Osteocyte (in vitro differentiated cells): ENCODE measurements at regions not wholly inside any gene's neighbourhood (a gene's known extent, or its start where the extent isn't known, plus 50 kb on each side); places are given as distances from the start of the nearest gene placed in this dataset.

ENCODE experiments used
- DNase-seq: peaks from one replicate; pipeline ENCODE4 v3.0.0; 2021; ENCODE audit warnings: mixed read lengths; ENCODE audit not compliant: unreplicated experiment; ENCODE audit errors: extremely low spot score
- H3K27ac Mint-ChIP-seq: one replicate; pipeline ENCODE4 v1.8.0; 2021; ENCODE audit warnings: mild to moderate bottlenecking, mixed read lengths; ENCODE audit not compliant: unreplicated experiment
- H3K27me3 Mint-ChIP-seq: one replicate; pipeline ENCODE4 v1.8.0; 2021; ENCODE audit warnings: mixed read lengths; ENCODE audit not compliant: unreplicated experiment
- H3K36me3 Mint-ChIP-seq: one replicate; pipeline ENCODE4 v1.8.0; 2021; ENCODE audit warnings: mixed read lengths; ENCODE audit not compliant: unreplicated experiment
- H3K4me1 Mint-ChIP-seq: one replicate; pipeline ENCODE4 v1.8.0; 2021; ENCODE audit warnings: mixed read lengths; ENCODE audit not compliant: unreplicated experiment
- H3K4me3 Mint-ChIP-seq: one replicate; pipeline ENCODE4 v1.8.0; 2021; ENCODE audit warnings: mild to moderate bottlenecking, moderate library complexity, mixed read lengths; ENCODE audit not compliant: unreplicated experiment
- H3K9me3 Mint-ChIP-seq: one replicate; pipeline ENCODE4 v1.8.0; 2021; ENCODE audit warnings: mixed read lengths; ENCODE audit not compliant: unreplicated experiment
- TF ChIP-seq, protein P1 (sequence below): fragments of 200-600 bp; sonication (generic); IDR thresholded peaks from 2 replicates; pipeline ENCODE4 v1.5.0; 2021; ENCODE audit warnings: antibody characterized with exemption, mild to moderate bottlenecking, moderate library complexity

DNA sequence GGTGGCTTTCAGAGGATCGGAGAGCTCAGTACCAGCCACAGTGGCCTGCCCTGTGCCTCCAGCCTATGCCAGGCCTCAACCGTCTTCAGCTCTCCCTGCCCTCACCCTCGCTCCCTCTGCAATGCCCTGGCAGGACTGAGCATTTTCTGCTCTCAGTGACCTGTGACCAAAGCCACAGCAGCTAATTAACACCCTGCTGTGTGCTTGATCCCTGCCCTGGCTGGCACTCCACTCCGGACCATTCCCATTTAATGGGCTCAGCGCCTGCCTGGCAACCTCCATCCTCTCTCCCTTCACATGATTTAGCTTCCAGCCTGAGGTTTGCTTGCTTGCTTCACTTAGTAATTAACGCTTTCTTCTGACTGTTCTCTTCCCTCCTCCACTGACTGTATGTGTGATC lies 287.5 kb downstream of the LRFN2 start:
- peaks cover 1% of the 10 kb centered on the region for H3K27me3 Mint-ChIP-seq
- TF ChIP-seq, protein P1, sequence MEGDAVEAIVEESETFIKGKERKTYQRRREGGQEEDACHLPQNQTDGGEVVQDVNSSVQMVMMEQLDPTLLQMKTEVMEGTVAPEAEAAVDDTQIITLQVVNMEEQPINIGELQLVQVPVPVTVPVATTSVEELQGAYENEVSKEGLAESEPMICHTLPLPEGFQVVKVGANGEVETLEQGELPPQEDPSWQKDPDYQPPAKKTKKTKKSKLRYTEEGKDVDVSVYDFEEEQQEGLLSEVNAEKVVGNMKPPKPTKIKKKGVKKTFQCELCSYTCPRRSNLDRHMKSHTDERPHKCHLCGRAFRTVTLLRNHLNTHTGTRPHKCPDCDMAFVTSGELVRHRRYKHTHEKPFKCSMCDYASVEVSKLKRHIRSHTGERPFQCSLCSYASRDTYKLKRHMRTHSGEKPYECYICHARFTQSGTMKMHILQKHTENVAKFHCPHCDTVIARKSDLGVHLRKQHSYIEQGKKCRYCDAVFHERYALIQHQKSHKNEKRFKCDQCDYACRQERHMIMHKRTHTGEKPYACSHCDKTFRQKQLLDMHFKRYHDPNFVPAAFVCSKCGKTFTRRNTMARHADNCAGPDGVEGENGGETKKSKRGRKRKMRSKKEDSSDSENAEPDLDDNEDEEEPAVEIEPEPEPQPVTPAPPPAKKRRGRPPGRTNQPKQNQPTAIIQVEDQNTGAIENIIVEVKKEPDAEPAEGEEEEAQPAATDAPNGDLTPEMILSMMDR, result no peak
- H3K27ac Mint-ChIP-seq, result no peak overlapping the region
- no peak for DNase-seq
- H3K4me3 Mint-ChIP-seq, result no peak overlapping the region
- H3K36me3 Mint-ChIP-seq, result no peaks in the 10 kb centered on the region
- H3K4me1 Mint-ChIP-seq, result no peaks in the 10 kb centered on the region
- H3K9me3 Mint-ChIP-seq, result peaks cover 2% of the 10 kb centered on the region

DNA sequence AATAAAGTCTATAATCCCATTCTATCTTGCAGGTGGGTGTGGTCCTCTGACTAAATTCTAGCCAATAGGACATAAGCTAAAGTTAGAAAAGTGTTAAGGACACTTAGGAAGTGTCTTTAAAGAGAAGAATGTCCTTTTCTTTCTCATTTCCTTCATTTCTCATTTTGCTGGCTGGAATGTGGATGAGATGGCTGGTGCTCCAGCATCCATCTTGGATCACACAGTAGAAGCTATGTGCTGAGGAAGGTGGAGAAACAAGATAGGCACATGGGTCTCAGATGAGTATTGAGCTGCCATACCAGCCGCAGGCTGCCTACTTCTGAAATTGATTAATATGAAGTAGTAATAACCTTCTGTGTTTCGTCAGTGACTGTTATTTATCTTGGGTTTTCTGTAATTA lies 289.0 kb downstream of the LRFN2 start:
- Mint-ChIP-seq H3K9me3 (no peaks in the 10 kb centered on the region), H3K27ac (no peak overlapping the region), H3K4me1 (no peaks in the 10 kb centered on the region), H3K4me3 (no peak overlapping the region), H3K36me3 (no peaks in the 10 kb centered on the region), H3K27me3 (peaks cover 9% of the 10 kb centered on the region)
- no peak for DNase-seq
- TF ChIP-seq, protein P1, result no peak

DNA sequence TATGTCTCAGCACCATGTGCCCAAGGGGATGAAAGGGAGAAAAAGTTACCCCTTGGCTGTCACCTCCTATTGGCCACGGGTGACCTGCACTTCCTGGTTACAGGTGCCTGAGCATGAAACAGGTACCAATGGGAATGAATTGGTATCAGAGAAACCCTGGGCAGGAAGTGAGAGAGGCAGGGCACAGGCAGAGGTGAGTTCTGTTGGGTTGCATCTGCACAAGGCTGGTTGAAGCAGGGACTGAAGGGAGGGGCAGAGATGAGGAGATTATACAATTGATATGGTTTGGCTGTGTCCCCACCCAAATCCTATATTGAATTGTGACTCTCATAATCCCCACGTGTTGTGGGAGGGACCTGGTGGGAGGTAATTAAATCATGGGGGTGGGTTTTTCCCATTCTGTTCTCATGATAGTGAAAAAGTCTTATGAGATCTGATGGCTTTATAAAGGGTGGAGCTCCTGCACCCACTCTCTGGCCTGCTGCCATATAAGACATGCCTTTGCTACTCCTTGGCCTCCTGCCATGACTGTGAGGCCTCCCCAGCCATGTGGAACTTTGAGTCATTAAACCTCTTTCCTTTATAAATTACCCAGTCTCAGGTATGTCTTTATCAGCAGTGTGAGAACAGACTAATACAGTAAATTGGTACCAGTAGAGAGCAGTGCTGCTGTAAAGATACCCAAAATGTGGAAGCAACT lies 291.8 kb downstream of the LRFN2 start:
- no peaks in the 10 kb centered on the region for H3K4me1 Mint-ChIP-seq
- TF ChIP-seq, protein P1, result no peak
- H3K4me3 Mint-ChIP-seq, result no peak overlapping the region
- H3K27me3 Mint-ChIP-seq, result peaks cover 19% of the 10 kb centered on the region
- H3K9me3 Mint-ChIP-seq, result no peaks in the 10 kb centered on the region
- no peaks in the 10 kb centered on the region for H3K36me3 Mint-ChIP-seq
- no peak overlapping the region for H3K27ac Mint-ChIP-seq
- DNase-seq, result no peak

DNA sequence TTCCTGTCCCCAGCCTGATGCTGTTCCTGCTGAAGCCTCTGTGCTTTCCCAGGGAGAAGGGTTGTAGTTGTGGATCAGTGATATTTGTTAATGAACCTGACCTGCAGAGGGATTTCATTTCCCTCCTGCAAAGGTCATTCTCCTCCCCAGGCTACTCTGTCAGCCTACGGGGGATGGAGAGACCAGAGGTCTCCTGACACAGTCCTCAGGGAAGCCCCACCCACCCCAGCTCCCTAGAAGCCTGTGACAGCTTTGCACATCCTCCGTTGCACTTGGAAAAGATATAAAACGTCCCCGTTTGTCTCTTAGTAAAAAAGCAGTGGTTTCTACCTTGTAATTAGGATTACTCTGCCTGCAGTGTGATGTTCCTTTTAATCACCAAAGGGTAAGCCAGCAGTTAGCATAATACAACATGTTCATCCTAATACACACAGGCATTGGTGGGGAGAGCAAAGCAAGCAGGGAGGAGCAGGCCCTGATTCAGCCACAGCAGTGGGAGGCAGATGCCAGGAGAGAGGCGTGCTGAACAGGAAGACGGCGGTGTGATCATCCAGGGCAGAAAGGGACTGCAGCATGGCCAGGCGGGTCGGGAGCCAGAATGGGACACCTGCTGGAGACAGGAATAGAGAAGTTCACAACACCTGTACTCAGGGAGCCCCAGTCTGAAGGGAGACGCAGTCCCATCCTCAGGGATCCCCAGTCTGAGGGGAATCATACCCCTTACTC lies 293.5 kb downstream of the LRFN2 start:
- TF ChIP-seq, protein P1, result no peak
- Mint-ChIP-seq H3K27ac (no peak overlapping the region), H3K36me3 (no peaks in the 10 kb centered on the region), H3K9me3 (no peaks in the 10 kb centered on the region), H3K27me3 (peaks cover 19% of the 10 kb centered on the region), H3K4me3 (no peak overlapping the region), H3K4me1 (no peaks in the 10 kb centered on the region)
- no peak for DNase-seq

DNA sequence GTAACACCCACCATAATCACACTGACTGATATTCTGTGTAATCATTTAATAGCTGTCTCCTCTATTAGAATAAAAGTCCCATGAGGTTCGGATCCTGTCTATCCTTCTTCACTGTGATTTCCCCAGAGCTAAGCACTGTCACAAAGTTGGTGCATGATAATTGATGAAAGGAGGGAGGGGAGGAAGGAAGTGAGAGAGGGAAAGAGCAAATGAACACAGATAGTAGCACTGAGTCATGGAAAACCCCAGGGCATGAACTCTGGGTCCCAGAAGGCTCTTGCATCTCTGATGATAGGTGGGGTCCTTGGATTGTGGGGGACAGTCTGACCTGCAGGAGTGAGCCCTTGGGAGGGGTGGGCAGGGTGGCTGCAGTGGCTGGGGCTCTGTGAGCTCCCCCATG lies 294.1 kb downstream of the LRFN2 start:
- Mint-ChIP-seq H3K36me3 (no peaks in the 10 kb centered on the region), H3K27me3 (peaks cover 19% of the 10 kb centered on the region), H3K9me3 (no peaks in the 10 kb centered on the region), H3K27ac (no peak overlapping the region), H3K4me1 (no peaks in the 10 kb centered on the region), H3K4me3 (no peak overlapping the region)
- DNase-seq, result no peak
- TF ChIP-seq, protein P1, result no peak
